ENCODE measurements at regions not wholly inside any gene's neighbourhood (a gene's known extent, or its start where the extent isn't known, plus 50 kb on each side); places are given as distances from the start of the nearest gene placed in this dataset.

DNA sequence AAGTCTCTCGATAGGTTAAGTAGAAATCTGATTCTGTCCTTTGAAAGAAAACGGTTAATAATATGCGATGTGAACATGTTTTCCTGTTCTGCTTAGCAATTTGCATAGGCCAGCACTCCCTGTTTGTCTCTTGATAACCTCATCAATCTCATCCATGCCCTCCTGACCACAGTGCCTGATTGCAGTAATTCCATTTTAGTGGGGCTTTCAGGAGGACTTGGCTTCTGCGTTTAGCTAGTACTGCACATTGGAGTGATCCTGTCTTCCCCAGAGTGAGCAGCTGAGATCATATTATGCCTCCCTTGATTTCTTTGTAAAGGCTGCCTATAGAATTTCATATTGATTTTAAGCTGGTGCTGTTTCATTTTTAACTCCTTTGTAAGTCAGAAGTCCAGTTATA, 335.9 kb upstream of the ISL1 start:
- no peak for ATAC-seq
- TF ChIP-seq PPARA (CRISPR knock-in tag; IDR thresholded peaks at IDR 0.05; ENCODE audit: borderline replicate concordance): no peak
- TF ChIP-seq, protein P1, sequence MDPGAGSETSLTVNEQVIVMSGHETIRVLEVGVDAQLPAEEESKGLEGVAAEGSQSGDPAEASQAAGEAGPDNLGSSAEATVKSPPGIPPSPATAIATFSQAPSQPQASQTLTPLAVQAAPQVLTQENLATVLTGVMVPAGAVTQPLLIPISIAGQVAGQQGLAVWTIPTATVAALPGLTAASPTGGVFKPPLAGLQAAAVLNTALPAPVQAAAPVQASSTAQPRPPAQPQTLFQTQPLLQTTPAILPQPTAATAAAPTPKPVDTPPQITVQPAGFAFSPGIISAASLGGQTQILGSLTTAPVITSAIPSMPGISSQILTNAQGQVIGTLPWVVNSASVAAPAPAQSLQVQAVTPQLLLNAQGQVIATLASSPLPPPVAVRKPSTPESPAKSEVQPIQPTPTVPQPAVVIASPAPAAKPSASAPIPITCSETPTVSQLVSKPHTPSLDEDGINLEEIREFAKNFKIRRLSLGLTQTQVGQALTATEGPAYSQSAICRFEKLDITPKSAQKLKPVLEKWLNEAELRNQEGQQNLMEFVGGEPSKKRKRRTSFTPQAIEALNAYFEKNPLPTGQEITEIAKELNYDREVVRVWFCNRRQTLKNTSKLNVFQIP (CRISPR knock-in tag; IDR thresholded peaks at IDR 0.05; ENCODE audit: borderline replicate concordance, low read depth): no peak
- no peak for TF ChIP-seq ZFP30 (CRISPR knock-in tag; IDR thresholded peaks at IDR 0.05)
- TF ChIP-seq TOX (CRISPR knock-in tag; IDR thresholded peaks at IDR 0.05; ENCODE audit: borderline replicate concordance): no peak
- TF ChIP-seq ZNF70 (CRISPR knock-in tag; IDR thresholded peaks at IDR 0.05): no peak
- TF ChIP-seq ZFP3 (CRISPR knock-in tag; IDR thresholded peaks at IDR 0.05): no peak
- TF ChIP-seq ZNF8 (CRISPR knock-in tag; IDR thresholded peaks at IDR 0.05): no peak
- no peak for TF ChIP-seq ZNF565 (CRISPR knock-in tag; conservative IDR thresholded peaks at IDR 0.05; ENCODE audit: low read depth)
- no peak for TF ChIP-seq SNAI2 (CRISPR knock-in tag; IDR thresholded peaks at IDR 0.05)
- TF ChIP-seq, protein P2, sequence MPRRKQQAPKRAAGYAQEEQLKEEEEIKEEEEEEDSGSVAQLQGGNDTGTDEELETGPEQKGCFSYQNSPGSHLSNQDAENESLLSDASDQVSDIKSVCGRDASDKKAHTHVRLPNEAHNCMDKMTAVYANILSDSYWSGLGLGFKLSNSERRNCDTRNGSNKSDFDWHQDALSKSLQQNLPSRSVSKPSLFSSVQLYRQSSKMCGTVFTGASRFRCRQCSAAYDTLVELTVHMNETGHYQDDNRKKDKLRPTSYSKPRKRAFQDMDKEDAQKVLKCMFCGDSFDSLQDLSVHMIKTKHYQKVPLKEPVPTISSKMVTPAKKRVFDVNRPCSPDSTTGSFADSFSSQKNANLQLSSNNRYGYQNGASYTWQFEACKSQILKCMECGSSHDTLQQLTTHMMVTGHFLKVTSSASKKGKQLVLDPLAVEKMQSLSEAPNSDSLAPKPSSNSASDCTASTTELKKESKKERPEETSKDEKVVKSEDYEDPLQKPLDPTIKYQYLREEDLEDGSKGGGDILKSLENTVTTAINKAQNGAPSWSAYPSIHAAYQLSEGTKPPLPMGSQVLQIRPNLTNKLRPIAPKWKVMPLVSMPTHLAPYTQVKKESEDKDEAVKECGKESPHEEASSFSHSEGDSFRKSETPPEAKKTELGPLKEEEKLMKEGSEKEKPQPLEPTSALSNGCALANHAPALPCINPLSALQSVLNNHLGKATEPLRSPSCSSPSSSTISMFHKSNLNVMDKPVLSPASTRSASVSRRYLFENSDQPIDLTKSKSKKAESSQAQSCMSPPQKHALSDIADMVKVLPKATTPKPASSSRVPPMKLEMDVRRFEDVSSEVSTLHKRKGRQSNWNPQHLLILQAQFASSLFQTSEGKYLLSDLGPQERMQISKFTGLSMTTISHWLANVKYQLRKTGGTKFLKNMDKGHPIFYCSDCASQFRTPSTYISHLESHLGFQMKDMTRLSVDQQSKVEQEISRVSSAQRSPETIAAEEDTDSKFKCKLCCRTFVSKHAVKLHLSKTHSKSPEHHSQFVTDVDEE (CRISPR knock-in tag; IDR thresholded peaks at IDR 0.05): no peak
- no peak for TF ChIP-seq OSR1 (CRISPR knock-in tag; IDR thresholded peaks at IDR 0.05)
- no peak for TF ChIP-seq TCF4 (CRISPR knock-in tag; IDR thresholded peaks at IDR 0.05; ENCODE audit: borderline replicate concordance)
- TF ChIP-seq ARNTL (CRISPR knock-in tag; IDR thresholded peaks at IDR 0.05; ENCODE audit: borderline replicate concordance, low read depth): no peak
- TF ChIP-seq, protein P3, sequence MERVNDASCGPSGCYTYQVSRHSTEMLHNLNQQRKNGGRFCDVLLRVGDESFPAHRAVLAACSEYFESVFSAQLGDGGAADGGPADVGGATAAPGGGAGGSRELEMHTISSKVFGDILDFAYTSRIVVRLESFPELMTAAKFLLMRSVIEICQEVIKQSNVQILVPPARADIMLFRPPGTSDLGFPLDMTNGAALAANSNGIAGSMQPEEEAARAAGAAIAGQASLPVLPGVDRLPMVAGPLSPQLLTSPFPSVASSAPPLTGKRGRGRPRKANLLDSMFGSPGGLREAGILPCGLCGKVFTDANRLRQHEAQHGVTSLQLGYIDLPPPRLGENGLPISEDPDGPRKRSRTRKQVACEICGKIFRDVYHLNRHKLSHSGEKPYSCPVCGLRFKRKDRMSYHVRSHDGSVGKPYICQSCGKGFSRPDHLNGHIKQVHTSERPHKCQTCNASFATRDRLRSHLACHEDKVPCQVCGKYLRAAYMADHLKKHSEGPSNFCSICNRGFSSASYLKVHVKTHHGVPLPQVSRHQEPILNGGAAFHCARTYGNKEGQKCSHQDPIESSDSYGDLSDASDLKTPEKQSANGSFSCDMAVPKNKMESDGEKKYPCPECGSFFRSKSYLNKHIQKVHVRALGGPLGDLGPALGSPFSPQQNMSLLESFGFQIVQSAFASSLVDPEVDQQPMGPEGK (CRISPR knock-in tag; IDR thresholded peaks at IDR 0.05; ENCODE audit: borderline replicate concordance): no peak
- TF ChIP-seq, protein P4, sequence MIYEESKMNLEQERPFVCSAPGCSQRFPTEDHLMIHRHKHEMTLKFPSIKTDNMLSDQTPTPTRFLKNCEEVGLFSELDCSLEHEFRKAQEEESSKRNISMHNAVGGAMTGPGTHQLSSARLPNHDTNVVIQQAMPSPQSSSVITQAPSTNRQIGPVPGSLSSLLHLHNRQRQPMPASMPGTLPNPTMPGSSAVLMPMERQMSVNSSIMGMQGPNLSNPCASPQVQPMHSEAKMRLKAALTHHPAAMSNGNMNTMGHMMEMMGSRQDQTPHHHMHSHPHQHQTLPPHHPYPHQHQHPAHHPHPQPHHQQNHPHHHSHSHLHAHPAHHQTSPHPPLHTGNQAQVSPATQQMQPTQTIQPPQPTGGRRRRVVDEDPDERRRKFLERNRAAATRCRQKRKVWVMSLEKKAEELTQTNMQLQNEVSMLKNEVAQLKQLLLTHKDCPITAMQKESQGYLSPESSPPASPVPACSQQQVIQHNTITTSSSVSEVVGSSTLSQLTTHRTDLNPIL (CRISPR knock-in tag; IDR thresholded peaks at IDR 0.05; ENCODE audit: low read depth): no peak

DNA sequence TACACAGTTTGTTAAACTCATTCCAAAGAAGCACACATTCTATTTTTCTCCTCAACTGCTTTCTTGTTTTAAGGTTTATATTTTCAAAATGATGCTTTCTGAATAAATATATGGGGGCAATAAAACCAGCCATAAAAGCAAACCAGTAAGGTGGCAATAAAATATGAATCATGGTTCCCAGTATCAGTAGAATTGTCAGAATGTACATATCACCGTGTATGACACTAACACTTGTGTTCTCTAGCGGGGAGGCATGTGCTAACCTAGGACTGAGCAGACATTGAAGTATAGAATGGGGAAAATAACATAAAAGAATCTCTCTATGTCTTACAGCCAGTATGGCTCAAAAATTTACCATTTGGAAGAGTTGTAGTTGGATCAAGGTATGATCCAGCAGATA, 329.9 kb upstream of the ISL1 start:
- TF ChIP-seq, protein P2 (CRISPR knock-in tag; IDR thresholded peaks at IDR 0.05): no peak
- no peak for TF ChIP-seq ARNTL (CRISPR knock-in tag; IDR thresholded peaks at IDR 0.05; ENCODE audit: borderline replicate concordance, low read depth)
- TF ChIP-seq, protein P5, sequence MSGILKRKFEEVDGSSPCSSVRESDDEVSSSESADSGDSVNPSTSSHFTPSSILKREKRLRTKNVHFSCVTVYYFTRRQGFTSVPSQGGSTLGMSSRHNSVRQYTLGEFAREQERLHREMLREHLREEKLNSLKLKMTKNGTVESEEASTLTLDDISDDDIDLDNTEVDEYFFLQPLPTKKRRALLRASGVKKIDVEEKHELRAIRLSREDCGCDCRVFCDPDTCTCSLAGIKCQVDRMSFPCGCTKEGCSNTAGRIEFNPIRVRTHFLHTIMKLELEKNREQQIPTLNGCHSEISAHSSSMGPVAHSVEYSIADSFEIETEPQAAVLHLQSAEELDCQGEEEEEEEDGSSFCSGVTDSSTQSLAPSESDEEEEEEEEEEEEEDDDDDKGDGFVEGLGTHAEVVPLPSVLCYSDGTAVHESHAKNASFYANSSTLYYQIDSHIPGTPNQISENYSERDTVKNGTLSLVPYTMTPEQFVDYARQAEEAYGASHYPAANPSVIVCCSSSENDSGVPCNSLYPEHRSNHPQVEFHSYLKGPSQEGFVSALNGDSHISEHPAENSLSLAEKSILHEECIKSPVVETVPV (CRISPR knock-in tag; IDR thresholded peaks at IDR 0.05): no peak
- no peak for TF ChIP-seq ZNF8 (CRISPR knock-in tag; IDR thresholded peaks at IDR 0.05)
- no peak for TF ChIP-seq BACH2 (CRISPR knock-in tag; IDR thresholded peaks at IDR 0.05; ENCODE audit: borderline replicate concordance)

DNA sequence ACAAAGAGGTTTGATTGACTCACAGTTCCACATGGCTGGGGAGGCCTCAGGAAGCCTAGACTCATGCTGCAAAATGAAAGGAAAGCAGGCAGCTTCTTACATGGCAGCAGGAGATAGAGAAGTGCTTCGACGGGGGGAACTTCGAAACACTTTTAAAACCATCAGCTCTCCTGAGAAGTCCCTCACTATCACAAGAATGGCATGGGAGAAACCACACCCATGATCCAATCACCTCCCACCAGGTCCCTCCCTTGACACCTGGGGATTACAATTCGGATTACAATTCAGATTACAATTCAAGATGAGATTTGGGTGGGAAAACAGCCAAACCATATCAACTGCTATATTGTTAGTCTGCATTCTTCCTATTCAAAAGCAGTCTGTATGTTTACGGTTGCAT, 322.3 kb upstream of the ISL1 start:
- TF ChIP-seq OSR1 (CRISPR knock-in tag; IDR thresholded peaks at IDR 0.05) (no peak), BACH2 (CRISPR knock-in tag; IDR thresholded peaks at IDR 0.05; ENCODE audit: borderline replicate concordance) (no peak), GLIS3 (CRISPR knock-in tag; IDR thresholded peaks at IDR 0.05) (no peak), SNAI2 (CRISPR knock-in tag; IDR thresholded peaks at IDR 0.05) (no peak)
- no peak for ATAC-seq

More for the DNA sequence above, 329.9 kb upstream of the ISL1 start:
- no peak for ATAC-seq

All from SK-N-SH treated with all-trans-retinoic acid at 6 μM for 48 hours (cell line).